HEK293T (cell line): ENCODE measurements at regions not wholly inside any gene's neighbourhood (a gene's known extent, or its start where the extent isn't known, plus 50 kb on each side); places are given as distances from the start of the nearest gene placed in this dataset.

Source experiments
- CTCF ChIA-PET: fragments of 350-600 bp; formaldehyde crosslinking; extraction: SDS; loops from one replicate; lab custom pipeline; 2021; ENCODE audit warnings: antibody characterized with exemption, inconsistent platforms; lab: Yijun Ruan, JAX
- POLR2A ChIA-PET: fragments of 350-600 bp; formaldehyde crosslinking; extraction: SDS; loops from one replicate; lab custom pipeline; 2020; ENCODE audit warnings: antibody characterized with exemption, inconsistent platforms; lab: Yijun Ruan, JAX
- DNase-seq: peaks from one replicate; pipeline ENCODE4 v3.0.0; 2012; ENCODE audit warnings: mixed read lengths; ENCODE audit errors: extremely low spot score
- CTBP1 ChIP-seq: fragments of 450-650 bp; IDR thresholded peaks from 2 replicates; pipeline ENCODE4 v1.6.1; 2016; ENCODE audit warnings: borderline replicate concordance
- FOXA1 ChIP-seq: fragments of 450-650 bp; IDR thresholded peaks from 2 replicates; pipeline ENCODE4 v1.6.1; 2016; ENCODE audit warnings: mild to moderate bottlenecking
- NFRKB ChIP-seq: fragments of 450-650 bp; IDR thresholded peaks from 2 replicates; pipeline ENCODE4 v1.6.1; 2016; ENCODE audit warnings: mild to moderate bottlenecking, moderate library complexity
- SP1 ChIP-seq: fragments of 450-650 bp; IDR thresholded peaks from 2 replicates; pipeline ENCODE4 v1.6.1; 2017
- ZNF384 ChIP-seq: fragments of 450-650 bp; IDR thresholded peaks from 2 replicates; pipeline ENCODE4 v1.6.1; 2016

- DNase-seq = peak; percentile 21
- ChIA-PET POLR2A (no interaction called here), CTCF (interaction anchor here (0.9 kb wide), 1 partner anchor 21 kb away, joined by 6 read pairs; no protein-coding TSS in a partner anchor)
- TF ChIP-seq SP1 = no peak
- no peak for TF ChIP-seq NFRKB
- TF ChIP-seq CTBP1 = no peak
- no peak for TF ChIP-seq FOXA1
- TF ChIP-seq ZNF384 = no peak
Measured at GRCh38 chr14:29521526-29522137, 406.0 kb downstream of the PRKD1 start.
